Neural cell (in vitro differentiated cells): ENCODE measurements at regions not wholly inside any gene's neighbourhood (a gene's known extent, or its start where the extent isn't known, plus 50 kb on each side); places are given as distances from the start of the nearest gene placed in this dataset.

Source experiments
- EZH2 ChIP-seq: fragments of 200-600, 300-800 bp; shearing (Covaris generic), sonication (generic); IDR thresholded peaks from 2 replicates; pipeline ENCODE4 v1.6.1; 2014; ENCODE audit warnings: antibody characterized with exemption, low read length, borderline replicate concordance, mild to moderate bottlenecking; ENCODE audit not compliant: insufficient read depth, poor library complexity, severe bottlenecking
- MXI1 ChIP-seq: fragments of 450-650 bp; conservative IDR thresholded peaks from 2 replicates; pipeline ENCODE4 v1.6.1; 2014; ENCODE audit warnings: antibody characterized with exemption, mild to moderate bottlenecking; ENCODE audit not compliant: poor library complexity, severe bottlenecking
- POLR2AphosphoS5 ChIP-seq: IDR thresholded peaks from 2 replicates; pipeline ENCODE4 v1.6.1; 2012
- SMC3 ChIP-seq: fragments of 450-650 bp; conservative IDR thresholded peaks from 2 replicates; pipeline ENCODE4 v1.6.1; 2014; ENCODE audit warnings: antibody characterized with exemption, mild to moderate bottlenecking, moderate library complexity; ENCODE audit not compliant: poor library complexity
- TAF1 ChIP-seq: IDR thresholded peaks from 2 replicates; pipeline ENCODE4 v1.6.1; 2012; ENCODE audit warnings: low read depth
- TF ChIP-seq, protein P1 (sequence below): fragments of 450-650 bp; IDR thresholded peaks from 2 replicates; pipeline ENCODE4 v1.5.1; 2014; ENCODE audit warnings: antibody characterized with exemption, mild to moderate bottlenecking, moderate library complexity; ENCODE audit not compliant: poor library complexity, severe bottlenecking

DNA sequence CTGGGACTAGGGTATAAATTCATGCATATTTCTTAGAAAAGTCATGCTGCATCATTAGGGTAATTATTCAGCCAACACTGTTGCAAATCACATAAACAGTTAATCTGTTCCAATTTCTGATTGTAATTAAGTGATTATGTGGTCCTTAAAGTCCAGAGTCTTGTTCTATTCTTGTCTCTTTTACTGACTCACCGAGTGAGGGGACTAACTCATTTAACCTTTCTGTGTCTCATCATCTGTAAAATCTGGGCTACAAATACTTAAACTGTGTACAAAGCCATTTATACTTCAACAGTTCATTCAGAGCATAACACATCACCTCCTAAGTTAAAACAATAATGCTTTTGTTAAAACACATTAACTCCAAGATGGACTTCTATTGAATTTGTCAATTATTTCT lies 65.4 kb upstream of the KLHL13 start:
- TF ChIP-seq MXI1 = no peak
- no peak for TF ChIP-seq POLR2AphosphoS5
- TF ChIP-seq EZH2 = no peak
- TF ChIP-seq, protein P1, sequence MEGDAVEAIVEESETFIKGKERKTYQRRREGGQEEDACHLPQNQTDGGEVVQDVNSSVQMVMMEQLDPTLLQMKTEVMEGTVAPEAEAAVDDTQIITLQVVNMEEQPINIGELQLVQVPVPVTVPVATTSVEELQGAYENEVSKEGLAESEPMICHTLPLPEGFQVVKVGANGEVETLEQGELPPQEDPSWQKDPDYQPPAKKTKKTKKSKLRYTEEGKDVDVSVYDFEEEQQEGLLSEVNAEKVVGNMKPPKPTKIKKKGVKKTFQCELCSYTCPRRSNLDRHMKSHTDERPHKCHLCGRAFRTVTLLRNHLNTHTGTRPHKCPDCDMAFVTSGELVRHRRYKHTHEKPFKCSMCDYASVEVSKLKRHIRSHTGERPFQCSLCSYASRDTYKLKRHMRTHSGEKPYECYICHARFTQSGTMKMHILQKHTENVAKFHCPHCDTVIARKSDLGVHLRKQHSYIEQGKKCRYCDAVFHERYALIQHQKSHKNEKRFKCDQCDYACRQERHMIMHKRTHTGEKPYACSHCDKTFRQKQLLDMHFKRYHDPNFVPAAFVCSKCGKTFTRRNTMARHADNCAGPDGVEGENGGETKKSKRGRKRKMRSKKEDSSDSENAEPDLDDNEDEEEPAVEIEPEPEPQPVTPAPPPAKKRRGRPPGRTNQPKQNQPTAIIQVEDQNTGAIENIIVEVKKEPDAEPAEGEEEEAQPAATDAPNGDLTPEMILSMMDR = no peak
- no peak for TF ChIP-seq SMC3
- no peak for TF ChIP-seq TAF1
